K562 (cell line): ENCODE measurements at regions not wholly inside any gene's neighbourhood (a gene's known extent, or its start where the extent isn't known, plus 50 kb on each side); places are given as distances from the start of the nearest gene placed in this dataset.

ENCODE experiments used
- BCOR ChIP-seq: fragments of 450-650 bp; IDR thresholded peaks from 2 replicates; pipeline ENCODE4 v1.6.1; 2016
- CEBPG ChIP-seq, 3 experiments: fragments of 200-800 bp in 1 of 3; sonication (Bioruptor generic) in 1 of 3; sonication (generic) in 1 of 3; formaldehyde crosslinking in 1 of 3; IDR thresholded peaks in 2 of 3; conservative IDR thresholded peaks in 1 of 3; 2 replicates each; pipeline versions ENCODE4 v1.6.1 to v1.8.0; 2016 to 2022; ENCODE audit warnings: missing compliant biosample characterization in 2 of 3, missing genetic modification characterization in 2 of 3, mild to moderate bottlenecking in 1 of 3, missing genetic modification reagents in 1 of 3
- DIDO1 ChIP-seq: fragments of 450-650 bp; IDR thresholded peaks from 2 replicates; pipeline ENCODE4 v1.6.1; 2016; ENCODE audit warnings: low read depth, missing biosample characterization, missing genetic modification characterization
- ETV1 ChIP-seq: fragments of 450-650 bp; conservative IDR thresholded peaks from 2 replicates; pipeline ENCODE4 v1.6.1; 2016; ENCODE audit warnings: missing genetic modification characterization, control low read depth, low read depth, missing compliant biosample characterization
- FOSL1 ChIP-seq: fragments of 200-800 bp; sonication (Bioruptor generic); conservative IDR thresholded peaks from 2 replicates; pipeline ENCODE4 v1.6.1; 2016; ENCODE audit warnings: missing genetic modification characterization, missing compliant biosample characterization
- FOXK1 ChIP-seq: sonication (generic); formaldehyde crosslinking; IDR thresholded peaks from 2 replicates; pipeline ENCODE4 v1.8.0; 2022; ENCODE audit warnings: missing genetic modification reagents, mild to moderate bottlenecking, borderline replicate concordance
- HNRNPH1 ChIP-seq: fragments of 200-400 bp; formaldehyde crosslinking; optimal IDR thresholded peaks from 2 replicates; pipeline ENCODE3; 2017; ENCODE audit warnings: low read depth, mild to moderate bottlenecking, low read length, moderate library complexity
- MXI1 ChIP-seq: IDR thresholded peaks from 2 replicates; pipeline ENCODE4 v1.6.1; 2011; ENCODE audit warnings: low read depth, mild to moderate bottlenecking, improper control_type of control experiment, low read length
- NFRKB ChIP-seq: fragments of 450-650 bp; IDR thresholded peaks from 2 replicates; pipeline ENCODE4 v1.6.1; 2016; ENCODE audit warnings: low read depth
- NR4A1 ChIP-seq, 2 experiments: fragments of 250-450 bp in 1 of 2; fragments of 450-650 bp in 1 of 2; sonication (Bioruptor Pico) in 1 of 2; IDR thresholded peaks; 2 replicates each; pipeline versions ENCODE4 v1.4.0 to v1.6.1; 2016 to 2020; ENCODE audit warnings: mild to moderate bottlenecking in 2 of 2, missing compliant biosample characterization in 1 of 2, missing genetic modification characterization in 1 of 2, moderate library complexity in 1 of 2
- RBM25 ChIP-seq: fragments of 200-400 bp; formaldehyde crosslinking; IDR thresholded peaks from 2 replicates; pipeline ENCODE4 v1.6.1; 2018; ENCODE audit warnings: low read length, low read depth, moderate library complexity; ENCODE audit not compliant: severe bottlenecking
- ZNF146 ChIP-seq: IDR thresholded peaks from one replicate; pipeline ENCODE4 v1.6.1; 2018; ENCODE audit warnings: missing compliant biosample characterization; ENCODE audit not compliant: unreplicated experiment
- ZNF316 ChIP-seq: fragments of 450-650 bp; IDR thresholded peaks from 2 replicates; pipeline ENCODE4 v1.6.1; 2016
- ZNF778 ChIP-seq: fragments of 450-650 bp; formaldehyde crosslinking; IDR thresholded peaks from 2 replicates; pipeline ENCODE4 v1.4.0; 2020; ENCODE audit warnings: mild to moderate bottlenecking, moderate library complexity
- TF ChIP-seq, protein P1 (sequence below): fragments of 250-450 bp; sonication (Bioruptor Pico); IDR thresholded peaks from 2 replicates; pipeline ENCODE4 v1.8.0; 2022; ENCODE audit warnings: inconsistent platforms
- TF ChIP-seq, protein P2 (sequence below): fragments of 450-650 bp; formaldehyde crosslinking; conservative IDR thresholded peaks from 2 replicates; pipeline ENCODE4 v1.4.0; 2022; ENCODE audit warnings: mild to moderate bottlenecking, missing genetic modification characterization
- TF ChIP-seq, protein P3 (sequence below): fragments of 200-800 bp; sonication (Bioruptor generic); IDR thresholded peaks from 2 replicates; pipeline ENCODE4 v1.6.1; 2016; ENCODE audit warnings: missing genetic modification characterization, missing compliant biosample characterization
- TF ChIP-seq, protein P4 (sequence below): fragments of 450-650 bp; formaldehyde crosslinking; IDR thresholded peaks from 2 replicates; pipeline ENCODE4 v1.4.0; 2020; ENCODE audit warnings: mild to moderate bottlenecking, moderate library complexity

DNA sequence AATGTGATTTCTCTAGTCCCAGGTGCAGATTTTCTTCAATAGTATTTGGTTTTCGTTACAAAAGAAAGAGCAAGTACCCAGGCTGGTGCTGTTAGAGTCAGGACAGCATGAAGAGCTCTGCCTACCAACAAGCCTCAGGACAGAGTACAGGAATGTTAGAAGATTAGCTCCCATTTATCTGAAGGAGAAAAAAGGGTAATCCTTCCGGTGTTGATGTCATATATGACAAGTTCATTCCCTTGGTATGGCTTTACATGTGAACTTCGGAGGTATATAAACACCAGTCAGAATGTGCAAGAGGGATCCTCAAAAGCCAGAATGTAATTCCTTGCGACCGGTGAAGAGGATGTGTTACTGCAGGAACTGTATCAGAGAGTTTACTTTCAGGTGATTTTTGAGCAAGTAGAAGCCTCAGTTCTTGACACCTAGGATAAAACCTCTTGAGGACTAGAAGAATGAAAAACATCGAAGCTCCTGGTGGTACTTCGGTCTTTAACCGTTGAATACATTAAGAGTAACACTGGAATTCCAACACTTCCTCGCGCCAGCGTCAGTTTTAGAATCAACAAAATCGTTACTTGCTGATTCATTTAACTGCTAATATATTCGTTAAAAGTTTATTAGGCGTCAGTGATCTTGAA is 194.2 kb upstream of the ZNF184 start (continued):
- TF ChIP-seq, protein P1, sequence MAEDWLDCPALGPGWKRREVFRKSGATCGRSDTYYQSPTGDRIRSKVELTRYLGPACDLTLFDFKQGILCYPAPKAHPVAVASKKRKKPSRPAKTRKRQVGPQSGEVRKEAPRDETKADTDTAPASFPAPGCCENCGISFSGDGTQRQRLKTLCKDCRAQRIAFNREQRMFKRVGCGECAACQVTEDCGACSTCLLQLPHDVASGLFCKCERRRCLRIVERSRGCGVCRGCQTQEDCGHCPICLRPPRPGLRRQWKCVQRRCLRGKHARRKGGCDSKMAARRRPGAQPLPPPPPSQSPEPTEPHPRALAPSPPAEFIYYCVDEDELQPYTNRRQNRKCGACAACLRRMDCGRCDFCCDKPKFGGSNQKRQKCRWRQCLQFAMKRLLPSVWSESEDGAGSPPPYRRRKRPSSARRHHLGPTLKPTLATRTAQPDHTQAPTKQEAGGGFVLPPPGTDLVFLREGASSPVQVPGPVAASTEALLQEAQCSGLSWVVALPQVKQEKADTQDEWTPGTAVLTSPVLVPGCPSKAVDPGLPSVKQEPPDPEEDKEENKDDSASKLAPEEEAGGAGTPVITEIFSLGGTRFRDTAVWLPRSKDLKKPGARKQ (CRISPR knock-in tag), result no peak
- TF ChIP-seq FOXK1 (CRISPR knock-in tag) (no peak), FOSL1 (tag) (0 out of 2 replicates have a peak, but pooled peaks have one; percentile 2), ZNF316 (0 out of 2 replicates have a peak, but pooled peaks have one; percentile 7), DIDO1 (tag) (0 out of 2 replicates have a peak, but pooled peaks have one; percentile 21), NFRKB (no peak), MXI1 (no peak), HNRNPH1 (no peak), RBM25 (no peak), ETV1 (tag) (peak; percentile 40; the same call in 1 of the 2 replicates), ZNF778 (CRISPR knock-in tag) (no peak), NR4A1 (CRISPR knock-in tag; IDR thresholded peaks at IDR 0.05) (no peak), NR4A1 (tag; IDR thresholded peaks at IDR 0.05) (no peak), CEBPG (CRISPR knock-in tag; IDR thresholded peaks at IDR 0.05) (no peak), CEBPG (tag; conservative IDR thresholded peaks at IDR 0.05 in 1 of 2, IDR thresholded peaks at IDR 0.05 in 1 of 2) (no peak; a peak in 1 of 4 replicates), BCOR (no peak), ZNF146 (CRISPR knock-in tag) (no peak)
- TF ChIP-seq, protein P2, sequence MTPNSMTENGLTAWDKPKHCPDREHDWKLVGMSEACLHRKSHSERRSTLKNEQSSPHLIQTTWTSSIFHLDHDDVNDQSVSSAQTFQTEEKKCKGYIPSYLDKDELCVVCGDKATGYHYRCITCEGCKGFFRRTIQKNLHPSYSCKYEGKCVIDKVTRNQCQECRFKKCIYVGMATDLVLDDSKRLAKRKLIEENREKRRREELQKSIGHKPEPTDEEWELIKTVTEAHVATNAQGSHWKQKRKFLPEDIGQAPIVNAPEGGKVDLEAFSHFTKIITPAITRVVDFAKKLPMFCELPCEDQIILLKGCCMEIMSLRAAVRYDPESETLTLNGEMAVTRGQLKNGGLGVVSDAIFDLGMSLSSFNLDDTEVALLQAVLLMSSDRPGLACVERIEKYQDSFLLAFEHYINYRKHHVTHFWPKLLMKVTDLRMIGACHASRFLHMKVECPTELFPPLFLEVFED (CRISPR knock-in tag), result no peak
- TF ChIP-seq, protein P3, sequence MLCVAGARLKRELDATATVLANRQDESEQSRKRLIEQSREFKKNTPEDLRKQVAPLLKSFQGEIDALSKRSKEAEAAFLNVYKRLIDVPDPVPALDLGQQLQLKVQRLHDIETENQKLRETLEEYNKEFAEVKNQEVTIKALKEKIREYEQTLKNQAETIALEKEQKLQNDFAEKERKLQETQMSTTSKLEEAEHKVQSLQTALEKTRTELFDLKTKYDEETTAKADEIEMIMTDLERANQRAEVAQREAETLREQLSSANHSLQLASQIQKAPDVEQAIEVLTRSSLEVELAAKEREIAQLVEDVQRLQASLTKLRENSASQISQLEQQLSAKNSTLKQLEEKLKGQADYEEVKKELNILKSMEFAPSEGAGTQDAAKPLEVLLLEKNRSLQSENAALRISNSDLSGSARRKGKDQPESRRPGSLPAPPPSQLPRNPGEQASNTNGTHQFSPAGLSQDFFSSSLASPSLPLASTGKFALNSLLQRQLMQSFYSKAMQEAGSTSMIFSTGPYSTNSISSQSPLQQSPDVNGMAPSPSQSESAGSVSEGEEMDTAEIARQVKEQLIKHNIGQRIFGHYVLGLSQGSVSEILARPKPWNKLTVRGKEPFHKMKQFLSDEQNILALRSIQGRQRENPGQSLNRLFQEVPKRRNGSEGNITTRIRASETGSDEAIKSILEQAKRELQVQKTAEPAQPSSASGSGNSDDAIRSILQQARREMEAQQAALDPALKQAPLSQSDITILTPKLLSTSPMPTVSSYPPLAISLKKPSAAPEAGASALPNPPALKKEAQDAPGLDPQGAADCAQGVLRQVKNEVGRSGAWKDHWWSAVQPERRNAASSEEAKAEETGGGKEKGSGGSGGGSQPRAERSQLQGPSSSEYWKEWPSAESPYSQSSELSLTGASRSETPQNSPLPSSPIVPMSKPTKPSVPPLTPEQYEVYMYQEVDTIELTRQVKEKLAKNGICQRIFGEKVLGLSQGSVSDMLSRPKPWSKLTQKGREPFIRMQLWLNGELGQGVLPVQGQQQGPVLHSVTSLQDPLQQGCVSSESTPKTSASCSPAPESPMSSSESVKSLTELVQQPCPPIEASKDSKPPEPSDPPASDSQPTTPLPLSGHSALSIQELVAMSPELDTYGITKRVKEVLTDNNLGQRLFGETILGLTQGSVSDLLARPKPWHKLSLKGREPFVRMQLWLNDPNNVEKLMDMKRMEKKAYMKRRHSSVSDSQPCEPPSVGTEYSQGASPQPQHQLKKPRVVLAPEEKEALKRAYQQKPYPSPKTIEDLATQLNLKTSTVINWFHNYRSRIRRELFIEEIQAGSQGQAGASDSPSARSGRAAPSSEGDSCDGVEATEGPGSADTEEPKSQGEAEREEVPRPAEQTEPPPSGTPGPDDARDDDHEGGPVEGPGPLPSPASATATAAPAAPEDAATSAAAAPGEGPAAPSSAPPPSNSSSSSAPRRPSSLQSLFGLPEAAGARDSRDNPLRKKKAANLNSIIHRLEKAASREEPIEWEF (CRISPR knock-in tag), result no peak
- TF ChIP-seq, protein P4, sequence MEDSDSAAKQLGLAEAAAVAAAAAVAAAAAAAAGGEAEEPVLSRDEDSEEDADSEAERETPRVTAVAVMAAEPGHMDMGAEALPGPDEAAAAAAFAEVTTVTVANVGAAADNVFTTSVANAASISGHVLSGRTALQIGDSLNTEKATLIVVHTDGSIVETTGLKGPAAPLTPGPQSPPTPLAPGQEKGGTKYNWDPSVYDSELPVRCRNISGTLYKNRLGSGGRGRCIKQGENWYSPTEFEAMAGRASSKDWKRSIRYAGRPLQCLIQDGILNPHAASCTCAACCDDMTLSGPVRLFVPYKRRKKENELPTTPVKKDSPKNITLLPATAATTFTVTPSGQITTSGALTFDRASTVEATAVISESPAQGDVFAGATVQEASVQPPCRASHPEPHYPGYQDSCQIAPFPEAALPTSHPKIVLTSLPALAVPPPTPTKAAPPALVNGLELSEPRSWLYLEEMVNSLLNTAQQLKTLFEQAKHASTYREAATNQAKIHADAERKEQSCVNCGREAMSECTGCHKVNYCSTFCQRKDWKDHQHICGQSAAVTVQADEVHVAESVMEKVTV, result no peak
